ENCODE measurements at regions not wholly inside any gene's neighbourhood (a gene's known extent, or its start where the extent isn't known, plus 50 kb on each side); places are given as distances from the start of the nearest gene placed in this dataset.

DNA sequence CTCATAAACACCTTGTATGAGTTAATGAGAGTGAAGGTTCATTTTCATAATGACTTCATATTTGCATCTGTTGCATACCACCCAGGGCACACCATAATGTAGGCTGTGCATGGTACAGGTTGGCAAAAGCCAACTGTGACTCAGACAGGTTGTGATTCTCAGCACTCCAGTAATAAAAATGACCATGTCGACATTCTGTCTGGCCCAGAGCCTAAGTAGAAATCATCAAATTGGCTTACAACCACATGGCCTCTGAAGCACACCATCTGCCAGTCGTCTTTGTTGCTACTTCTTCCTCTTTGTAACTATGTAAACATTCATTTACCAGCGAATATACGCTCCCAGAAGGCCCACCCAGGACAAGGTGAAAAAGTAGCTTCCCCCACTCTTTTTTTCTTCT is 459.5 kb downstream of the GASK1B start:
- ChIA-PET SMC1A (ENCODE audit: uncharacterized antibody, unreplicated experiment) (no interaction called here), CTCF (no interaction called here), POLR2A (no interaction called here), RAD21 (ENCODE audit: unreplicated experiment) (no interaction called here)
- no TSS peak for BruUV-seq (replicated peaks)
- H3K4me2 ChIP-seq (ENCODE audit: control insufficient read depth, insufficient read depth), result no peak overlapping the region
- FAIRE-seq (no peak), ATAC-seq (no peak), DNase-seq (ENCODE audit: low read depth, low spot score) (no peak)
- WGBS (ENCODE audit: insufficient coverage, insufficient replicate concordance, low lambda C conversion rate, missing lambda C conversion rate), result 2% methylated on average over 4 of the region's 4 CpGs
- in situ Hi-C loops (cut with MboI) (no loop called here), intact Hi-C loops (cut with micrococcal nuclease; ENCODE audit: unreplicated experiment) (no loop called here)
- H3K9me3 ChIP-seq (replicated peaks; ENCODE audit: control insufficient read depth, insufficient read depth, low read length), result no peaks in the 10 kb centered on the region
- no peaks in the 10 kb centered on the region for H3K27me3 ChIP-seq (replicated peaks in 1 of 2; ENCODE audit: control insufficient read depth in 2 of 2, insufficient read depth in 2 of 2, low read length in 1 of 2)
- H2AFZ ChIP-seq (ENCODE audit: control insufficient read depth, low read depth, low read length), result no peak overlapping the region
- H3K27ac ChIP-seq (ENCODE audit: control insufficient read depth, insufficient read depth), result no peak overlapping the region
- no peaks in the 10 kb centered on the region for H3K4me1 ChIP-seq (ENCODE audit: control insufficient read depth, insufficient read depth, low read length)
- H3K79me2 ChIP-seq (ENCODE audit: control insufficient read depth, insufficient read depth, low read length), result no peaks in the 10 kb centered on the region
- no peak for TF ChIP-seq SUZ12 (IDR thresholded peaks at IDR 0.05; ENCODE audit: unreplicated experiment)
- TF ChIP-seq HDAC2 (IDR thresholded peaks at IDR 0.05), result no peak
- TF ChIP-seq FOXK2 (IDR thresholded peaks at IDR 0.05), result no peak
- no peak for TF ChIP-seq ZSCAN29 (IDR thresholded peaks at IDR 0.05)
- TF ChIP-seq, protein P1, sequence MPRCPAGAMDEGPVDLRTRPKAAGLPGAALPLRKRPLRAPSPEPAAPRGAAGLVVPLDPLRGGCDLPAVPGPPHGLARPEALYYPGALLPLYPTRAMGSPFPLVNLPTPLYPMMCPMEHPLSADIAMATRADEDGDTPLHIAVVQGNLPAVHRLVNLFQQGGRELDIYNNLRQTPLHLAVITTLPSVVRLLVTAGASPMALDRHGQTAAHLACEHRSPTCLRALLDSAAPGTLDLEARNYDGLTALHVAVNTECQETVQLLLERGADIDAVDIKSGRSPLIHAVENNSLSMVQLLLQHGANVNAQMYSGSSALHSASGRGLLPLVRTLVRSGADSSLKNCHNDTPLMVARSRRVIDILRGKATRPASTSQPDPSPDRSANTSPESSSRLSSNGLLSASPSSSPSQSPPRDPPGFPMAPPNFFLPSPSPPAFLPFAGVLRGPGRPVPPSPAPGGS (IDR thresholded peaks at IDR 0.05; ENCODE audit: borderline replicate concordance, insufficient read depth, low read depth, low read length, poor library complexity, severe bottlenecking), result no peak
- no peak for TF ChIP-seq CBFB (IDR thresholded peaks at IDR 0.05; ENCODE audit: low read depth)
- TF ChIP-seq, protein P2, sequence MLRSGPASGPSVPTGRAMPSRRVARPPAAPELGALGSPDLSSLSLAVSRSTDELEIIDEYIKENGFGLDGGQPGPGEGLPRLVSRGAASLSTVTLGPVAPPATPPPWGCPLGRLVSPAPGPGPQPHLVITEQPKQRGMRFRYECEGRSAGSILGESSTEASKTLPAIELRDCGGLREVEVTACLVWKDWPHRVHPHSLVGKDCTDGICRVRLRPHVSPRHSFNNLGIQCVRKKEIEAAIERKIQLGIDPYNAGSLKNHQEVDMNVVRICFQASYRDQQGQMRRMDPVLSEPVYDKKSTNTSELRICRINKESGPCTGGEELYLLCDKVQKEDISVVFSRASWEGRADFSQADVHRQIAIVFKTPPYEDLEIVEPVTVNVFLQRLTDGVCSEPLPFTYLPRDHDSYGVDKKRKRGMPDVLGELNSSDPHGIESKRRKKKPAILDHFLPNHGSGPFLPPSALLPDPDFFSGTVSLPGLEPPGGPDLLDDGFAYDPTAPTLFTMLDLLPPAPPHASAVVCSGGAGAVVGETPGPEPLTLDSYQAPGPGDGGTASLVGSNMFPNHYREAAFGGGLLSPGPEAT (IDR thresholded peaks at IDR 0.05; ENCODE audit: low read depth), result no peak
- no peak for TF ChIP-seq CREB1 (IDR thresholded peaks at IDR 0.05; ENCODE audit: low read depth)
- TF ChIP-seq SP1 (IDR thresholded peaks at IDR 0.05; ENCODE audit: low read depth, low read length), result no peak
- no peak for TF ChIP-seq DPF2 (IDR thresholded peaks at IDR 0.05)
- TF ChIP-seq CHD2 (IDR thresholded peaks at IDR 0.05; ENCODE audit: borderline replicate concordance, low read depth, low read length), result no peak
- no peak for TF ChIP-seq SUPT20H (IDR thresholded peaks at IDR 0.05; ENCODE audit: borderline replicate concordance, control insufficient read depth, low read depth, low read length)
- TF ChIP-seq, protein P3, sequence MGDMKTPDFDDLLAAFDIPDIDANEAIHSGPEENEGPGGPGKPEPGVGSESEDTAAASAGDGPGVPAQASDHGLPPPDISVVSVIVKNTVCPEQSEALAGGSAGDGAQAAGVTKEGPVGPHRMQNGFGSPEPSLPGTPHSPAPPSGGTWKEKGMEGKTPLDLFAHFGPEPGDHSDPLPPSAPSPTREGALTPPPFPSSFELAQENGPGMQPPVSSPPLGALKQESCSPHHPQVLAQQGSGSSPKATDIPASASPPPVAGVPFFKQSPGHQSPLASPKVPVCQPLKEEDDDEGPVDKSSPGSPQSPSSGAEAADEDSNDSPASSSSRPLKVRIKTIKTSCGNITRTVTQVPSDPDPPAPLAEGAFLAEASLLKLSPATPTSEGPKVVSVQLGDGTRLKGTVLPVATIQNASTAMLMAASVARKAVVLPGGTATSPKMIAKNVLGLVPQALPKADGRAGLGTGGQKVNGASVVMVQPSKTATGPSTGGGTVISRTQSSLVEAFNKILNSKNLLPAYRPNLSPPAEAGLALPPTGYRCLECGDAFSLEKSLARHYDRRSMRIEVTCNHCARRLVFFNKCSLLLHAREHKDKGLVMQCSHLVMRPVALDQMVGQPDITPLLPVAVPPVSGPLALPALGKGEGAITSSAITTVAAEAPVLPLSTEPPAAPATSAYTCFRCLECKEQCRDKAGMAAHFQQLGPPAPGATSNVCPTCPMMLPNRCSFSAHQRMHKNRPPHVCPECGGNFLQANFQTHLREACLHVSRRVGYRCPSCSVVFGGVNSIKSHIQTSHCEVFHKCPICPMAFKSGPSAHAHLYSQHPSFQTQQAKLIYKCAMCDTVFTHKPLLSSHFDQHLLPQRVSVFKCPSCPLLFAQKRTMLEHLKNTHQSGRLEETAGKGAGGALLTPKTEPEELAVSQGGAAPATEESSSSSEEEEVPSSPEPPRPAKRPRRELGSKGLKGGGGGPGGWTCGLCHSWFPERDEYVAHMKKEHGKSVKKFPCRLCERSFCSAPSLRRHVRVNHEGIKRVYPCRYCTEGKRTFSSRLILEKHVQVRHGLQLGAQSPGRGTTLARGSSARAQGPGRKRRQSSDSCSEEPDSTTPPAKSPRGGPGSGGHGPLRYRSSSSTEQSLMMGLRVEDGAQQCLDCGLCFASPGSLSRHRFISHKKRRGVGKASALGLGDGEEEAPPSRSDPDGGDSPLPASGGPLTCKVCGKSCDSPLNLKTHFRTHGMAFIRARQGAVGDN (IDR thresholded peaks at IDR 0.05), result no peak
- no peak for TF ChIP-seq STAT3 (IDR thresholded peaks at IDR 0.05; ENCODE audit: low read depth, low read length)
- TF ChIP-seq CBX5 (IDR thresholded peaks at IDR 0.05; ENCODE audit: low read depth), result no peak
- H4K20me1 ChIP-seq (ENCODE audit: control insufficient read depth, insufficient read depth), result no peaks in the 10 kb centered on the region
- H3K4me3 ChIP-seq, result no peak overlapping the region
- H3K36me3 ChIP-seq (ENCODE audit: control insufficient read depth in 2 of 2, insufficient read depth in 2 of 2, low read length in 1 of 2), result no peaks in the 10 kb centered on the region
- no peak overlapping the region for H3K9ac ChIP-seq (ENCODE audit: control insufficient read depth, insufficient read depth, low read length)
